Thyroid gland (tissue), 4 donors: ENCODE measurements at regions not wholly inside any gene's neighbourhood (a gene's known extent, or its start where the extent isn't known, plus 50 kb on each side); places are given as distances from the start of the nearest gene placed in this dataset.

Experiments used
- DNase-seq, 2 donors: peaks; one replicate each; pipeline ENCODE4 v3.0.0-alpha.2; 2019
- H3K27ac ChIP-seq, 3 donors: fragments of 200-600 bp; sonication (generic); 1 replicate in 2 of 3; 2 replicates in 1 of 3; pipeline ENCODE4 v1.5.1; 2016 to 2019; ENCODE audit warnings: mild to moderate bottlenecking in 1 of 3, moderate library complexity in 1 of 3
- H3K27me3 ChIP-seq: fragments of 200-600 bp; sonication (generic); one replicate; pipeline ENCODE4 v1.5.1; 2019
- H3K36me3 ChIP-seq, 2 donors: fragments of 200-600 bp; sonication (generic); one replicate each; pipeline ENCODE4 v1.5.1; 2016 to 2019
- H3K4me1 ChIP-seq, 2 donors: fragments of 200-600 bp; sonication (generic); one replicate each; pipeline ENCODE4 v1.5.1; 2017 to 2019
- H3K4me3 ChIP-seq, 3 donors: fragments of 200-600 bp; sonication (generic); replicated peaks in 1 of 3; 1 replicate in 2 of 3; 2 replicates in 1 of 3; pipeline ENCODE4 v1.5.1; 2016; ENCODE audit warnings: mild to moderate bottlenecking in 1 of 3
- H3K9me3 ChIP-seq: fragments of 200-600 bp; sonication (generic); one replicate; pipeline ENCODE4 v1.5.1; 2017
- CTCF ChIP-seq, 6 experiments: fragments of 200-600 bp in 3 of 6; fragments of 450-650 bp in 3 of 6; sonication (generic) in 3 of 6; IDR thresholded peaks; one replicate each; pipeline ENCODE4 v1.5.1; 2016 to 2019; ENCODE audit warnings: antibody characterized with exemption in 6 of 6, mild to moderate bottlenecking in 2 of 6, inconsistent platforms in 1 of 6, moderate library complexity in 1 of 6
- POLR2A ChIP-seq, 2 donors: fragments of 450-650 bp; IDR thresholded peaks; one replicate each; pipeline ENCODE4 v1.6.1; 2017; ENCODE audit warnings: antibody characterized with exemption in 2 of 2, mild to moderate bottlenecking in 2 of 2, moderate library complexity in 1 of 2
- WGBS, 2 donors: methylation state at CpG; one replicate each; pipeline ENCODE4 v1.1.5; 2017; 5-methylcytosine and 5-hydroxymethylcytosine counted together
- intact Hi-C: fragments of 100-400 bp; cut with DNase I; formaldehyde crosslinking; loops from one replicate; pipeline ENCODE4 v1.15.1; 2023

DNA sequence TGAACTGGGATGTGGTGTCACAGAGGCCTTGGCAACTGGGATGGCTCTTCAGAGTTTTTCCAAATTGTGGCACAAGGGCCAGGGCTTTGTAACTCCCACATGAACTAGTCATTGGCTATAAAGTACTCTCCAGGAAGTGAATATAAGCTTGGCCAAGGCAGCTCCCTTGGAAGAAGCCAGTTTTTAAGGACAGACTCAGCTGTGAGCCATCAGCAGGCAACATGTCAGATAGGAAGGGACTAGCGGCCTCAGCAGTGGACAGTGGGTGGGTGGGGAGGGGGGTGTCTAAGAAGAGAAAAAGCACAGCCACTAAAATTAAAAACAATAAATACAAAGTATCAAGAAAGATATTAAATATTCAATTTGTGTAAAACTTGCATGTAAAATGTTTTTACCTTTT lies 691.1 kb upstream of the PIK3C3 start:
- 69 to 85% methylated on average over 1 of the region's 1 CpG for WGBS, 2 donors
- TF ChIP-seq POLR2A (IDR thresholded peaks at IDR 0.05): no peak
- TF ChIP-seq CTCF (IDR thresholded peaks at IDR 0.05): no peak
- no peaks in the 10 kb centered on the region for H3K27me3 ChIP-seq
- no peaks in the 10 kb centered on the region for H3K4me1 ChIP-seq
- intact Hi-C loops: no loop called here
- H3K27ac ChIP-seq: no peak overlapping the region
- no peak for DNase-seq
- H3K36me3 ChIP-seq: no peaks in the 10 kb centered on the region
- H3K9me3 ChIP-seq: no peaks in the 10 kb centered on the region
- no peak overlapping the region for H3K4me3 ChIP-seq

DNA sequence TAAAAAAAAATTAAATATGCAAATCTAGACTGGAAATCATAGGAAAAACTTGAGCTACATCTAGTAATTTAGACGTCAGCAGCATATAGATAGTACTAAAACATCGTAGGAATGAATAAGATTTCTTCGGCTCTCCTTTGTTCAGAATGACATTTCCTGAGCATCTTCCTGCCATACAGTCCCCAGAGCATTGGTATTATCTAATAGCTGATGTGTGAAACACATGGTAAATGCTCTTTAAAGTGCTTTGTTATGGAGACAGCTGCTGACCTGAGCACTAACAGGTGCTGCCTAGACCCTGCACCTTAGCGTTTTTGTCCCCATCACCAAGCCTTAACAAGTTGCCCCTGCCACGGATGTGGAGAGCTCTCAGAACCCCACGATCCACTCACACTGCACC lies 692.3 kb upstream of the PIK3C3 start:
- intact Hi-C loops: no loop called here
- H3K27me3 ChIP-seq: no peaks in the 10 kb centered on the region
- no peaks in the 10 kb centered on the region for H3K9me3 ChIP-seq
- H3K4me1 ChIP-seq: no peaks in the 10 kb centered on the region
- H3K27ac ChIP-seq: no peak overlapping the region
- no peak for DNase-seq
- WGBS, 2 donors: 77 to 82% methylated on average over 6 of the region's 6 CpGs
- H3K36me3 ChIP-seq: no peaks in the 10 kb centered on the region
- no peak for TF ChIP-seq CTCF (IDR thresholded peaks at IDR 0.05)
- no peak for TF ChIP-seq POLR2A (IDR thresholded peaks at IDR 0.05)
- no peak overlapping the region for H3K4me3 ChIP-seq

DNA sequence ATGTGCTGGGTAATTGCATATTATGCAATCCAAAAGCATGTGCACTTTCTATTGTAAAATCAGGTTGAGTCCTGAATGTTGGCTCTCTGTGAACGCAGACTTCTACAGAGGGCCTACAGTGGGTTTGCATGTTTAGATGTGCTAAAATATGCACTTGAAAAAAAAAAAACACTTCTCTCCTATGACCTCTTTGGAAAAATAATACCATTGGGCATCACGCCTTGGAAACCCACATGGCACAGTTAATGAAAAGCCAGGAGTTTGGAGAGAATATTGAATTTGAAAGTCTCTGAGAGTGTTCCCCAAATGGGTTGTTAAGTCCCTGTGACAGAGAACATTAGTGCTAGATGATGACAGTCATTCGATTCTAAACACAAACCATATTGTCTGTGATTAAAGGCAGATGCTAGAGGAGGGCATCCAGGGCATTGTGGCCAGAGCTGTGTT lies 710.4 kb upstream of the PIK3C3 start:
- TF ChIP-seq POLR2A (IDR thresholded peaks at IDR 0.05) (no peak), CTCF (IDR thresholded peaks at IDR 0.05) (no peak)
- no peaks in the 10 kb centered on the region for H3K27me3 ChIP-seq
- H3K36me3 ChIP-seq: no peaks in the 10 kb centered on the region
- intact Hi-C loops: no loop called here
- WGBS, 2 donors: 78 to 82% methylated on average over 3 of the region's 3 CpGs
- H3K4me3 ChIP-seq: no peak overlapping the region
- H3K4me1 ChIP-seq: no peaks in the 10 kb centered on the region
- H3K27ac ChIP-seq: no peak overlapping the region
- no peak for DNase-seq
- H3K9me3 ChIP-seq: no peaks in the 10 kb centered on the region

- Histone ChIP-seq H3K9me3 (no peaks in the 10 kb centered on the region), H3K36me3 (no peaks in the 10 kb centered on the region), H3K27me3 (no peaks in the 10 kb centered on the region), H3K27ac (no peak overlapping the region), H3K4me1 (no peaks in the 10 kb centered on the region), H3K4me3 (no peak overlapping the region)
- DNase-seq: no peak
- intact Hi-C loops: no loop called here
- 93 to 95% methylated on average over 1 of the region's 1 CpG for WGBS, 2 donors
- TF ChIP-seq POLR2A (IDR thresholded peaks at IDR 0.05) (no peak), CTCF (IDR thresholded peaks at IDR 0.05) (no peak)
Measured at GRCh38 chr18:41237317-41237716, 717.7 kb upstream of the PIK3C3 start.

- H3K4me1 ChIP-seq: no peaks in the 10 kb centered on the region
- no peak overlapping the region for H3K27ac ChIP-seq
- H3K4me3 ChIP-seq: no peak overlapping the region
- no peak for TF ChIP-seq POLR2A (IDR thresholded peaks at IDR 0.05)
- TF ChIP-seq CTCF (IDR thresholded peaks at IDR 0.05): no peak
- intact Hi-C loops: no loop called here
- DNase-seq: no peak
- 86 to 87% methylated on average over 3 of the region's 3 CpGs for WGBS, 2 donors
- H3K27me3 ChIP-seq: no peaks in the 10 kb centered on the region
- no peaks in the 10 kb centered on the region for H3K36me3 ChIP-seq
- no peaks in the 10 kb centered on the region for H3K9me3 ChIP-seq
Measured at GRCh38 chr18:41231681-41232080, 723.4 kb upstream of the PIK3C3 start.
